SK-N-SH treated with all-trans-retinoic acid at 6 μM for 48 hours (cell line): ENCODE measurements at regions not wholly inside any gene's neighbourhood (a gene's known extent, or its start where the extent isn't known, plus 50 kb on each side); places are given as distances from the start of the nearest gene placed in this dataset.

Experiments
- ATAC-seq: fragments of 200-7000 bp; cut with Tn5 transposase; 3 replicates; pipeline ENCODE4 v1.9.1; 2020; ENCODE audit warnings: mild to moderate bottlenecking, moderate library complexity
- BACH2 ChIP-seq: fragments of 250-450 bp; sonication (Bioruptor Pico); IDR thresholded peaks from 2 replicates; pipeline ENCODE4 v1.9.0; 2021; ENCODE audit warnings: mild to moderate bottlenecking, borderline replicate concordance
- CSDC2 ChIP-seq: fragments of 250-450 bp; sonication (Bioruptor Pico); IDR thresholded peaks from 2 replicates; pipeline ENCODE4 v1.5.0; 2020; ENCODE audit warnings: mild to moderate bottlenecking, moderate library complexity
- ESRRG ChIP-seq: fragments of 250-450 bp; sonication (Bioruptor Pico); IDR thresholded peaks from 2 replicates; pipeline ENCODE4 v1.6.1; 2021; ENCODE audit warnings: mild to moderate bottlenecking
- ISL1 ChIP-seq: fragments of 250-450 bp; sonication (Bioruptor Pico); IDR thresholded peaks from 2 replicates; pipeline ENCODE4 v2.1.2; 2022; ENCODE audit warnings: mild to moderate bottlenecking, moderate library complexity
- PPARA ChIP-seq: fragments of 250-450 bp; sonication (Bioruptor Pico); IDR thresholded peaks from 2 replicates; pipeline ENCODE4 v1.5.0; 2020; ENCODE audit warnings: mild to moderate bottlenecking, borderline replicate concordance
- RARB ChIP-seq: fragments of 250-450 bp; sonication (Bioruptor Pico); IDR thresholded peaks from 2 replicates; pipeline ENCODE4 v1.8.0; 2021; ENCODE audit warnings: mild to moderate bottlenecking, moderate library complexity
- SNAI2 ChIP-seq: fragments of 250-450 bp; sonication (Bioruptor Pico); IDR thresholded peaks from 2 replicates; pipeline ENCODE4 v1.5.0; 2020; ENCODE audit warnings: mild to moderate bottlenecking, moderate library complexity
- TCF4 ChIP-seq: fragments of 250-450 bp; sonication (Bioruptor Pico); IDR thresholded peaks from 2 replicates; pipeline ENCODE4 v1.8.0; 2021; ENCODE audit warnings: mild to moderate bottlenecking, moderate library complexity, borderline replicate concordance
- TOX ChIP-seq: fragments of 250-450 bp; sonication (Bioruptor Pico); IDR thresholded peaks from 2 replicates; pipeline ENCODE4 v1.8.0; 2021; ENCODE audit warnings: mild to moderate bottlenecking, moderate library complexity, borderline replicate concordance
- ZC3H10 ChIP-seq: fragments of 250-450 bp; sonication (Bioruptor Pico); IDR thresholded peaks from 2 replicates; pipeline ENCODE4 v1.5.1; 2021; ENCODE audit warnings: mild to moderate bottlenecking, moderate library complexity
- ZFP3 ChIP-seq: fragments of 250-450 bp; sonication (Bioruptor Pico); IDR thresholded peaks from 2 replicates; pipeline ENCODE4 v1.5.0; 2020; ENCODE audit warnings: mild to moderate bottlenecking, moderate library complexity
- ZFP30 ChIP-seq: fragments of 450-650 bp; formaldehyde crosslinking; IDR thresholded peaks from 2 replicates; pipeline ENCODE4 v1.5.0; 2022; ENCODE audit warnings: mild to moderate bottlenecking, moderate library complexity
- ZNF565 ChIP-seq: fragments of 450-650 bp; formaldehyde crosslinking; conservative IDR thresholded peaks from 2 replicates; pipeline ENCODE4 v1.5.0; 2020; ENCODE audit warnings: low read depth, mild to moderate bottlenecking, moderate library complexity
- ZNF70 ChIP-seq: fragments of 450-650 bp; formaldehyde crosslinking; IDR thresholded peaks from 2 replicates; pipeline ENCODE4 v1.5.0; 2020; ENCODE audit warnings: mild to moderate bottlenecking, moderate library complexity
- TF ChIP-seq, protein P1 (sequence below): fragments of 250-450 bp; sonication (Bioruptor Pico); IDR thresholded peaks from 2 replicates; pipeline ENCODE4 v1.8.0; 2020; ENCODE audit warnings: mild to moderate bottlenecking, moderate library complexity, borderline replicate concordance
- TF ChIP-seq, protein P2 (sequence below): fragments of 250-450 bp; sonication (Bioruptor Pico); IDR thresholded peaks from 2 replicates; pipeline ENCODE4 v1.8.0; 2021; ENCODE audit warnings: low read depth, mild to moderate bottlenecking, moderate library complexity, borderline replicate concordance
- TF ChIP-seq, protein P3 (sequence below): fragments of 250-450 bp; sonication (Bioruptor Pico); IDR thresholded peaks from 2 replicates; pipeline ENCODE4 v1.5.0; 2020; ENCODE audit warnings: mild to moderate bottlenecking, moderate library complexity
- TF ChIP-seq, protein P4 (sequence below): fragments of 250-450 bp; sonication (Bioruptor Pico); IDR thresholded peaks from 2 replicates; pipeline ENCODE4 v1.5.1; 2020; ENCODE audit warnings: low read depth, mild to moderate bottlenecking, moderate library complexity
- TF ChIP-seq, protein P5 (sequence below): fragments of 250-450 bp; sonication (Bioruptor Pico); IDR thresholded peaks from 2 replicates; pipeline ENCODE4 v1.5.1; 2021; ENCODE audit warnings: mild to moderate bottlenecking, moderate library complexity

DNA sequence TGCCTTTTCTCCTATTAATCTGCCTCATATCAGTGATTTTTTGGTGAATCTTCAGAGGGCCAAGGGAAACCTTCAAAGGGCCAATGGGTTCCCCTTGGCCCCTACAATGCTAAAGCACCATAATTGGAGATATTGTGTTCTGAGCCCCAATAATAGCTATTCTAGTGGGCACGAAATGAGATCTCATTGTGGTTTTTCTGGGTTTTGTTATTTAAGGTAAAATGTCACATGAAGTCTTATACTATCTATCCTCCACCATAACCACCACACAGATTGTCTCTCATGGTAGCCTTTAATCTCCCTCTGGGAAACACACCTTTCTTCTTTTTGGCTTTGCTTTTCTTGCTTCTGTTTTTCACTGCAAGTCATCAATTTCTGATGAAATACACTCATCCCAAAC is 152.8 kb downstream of the B3GNT2 start:
- TF ChIP-seq, protein P1, sequence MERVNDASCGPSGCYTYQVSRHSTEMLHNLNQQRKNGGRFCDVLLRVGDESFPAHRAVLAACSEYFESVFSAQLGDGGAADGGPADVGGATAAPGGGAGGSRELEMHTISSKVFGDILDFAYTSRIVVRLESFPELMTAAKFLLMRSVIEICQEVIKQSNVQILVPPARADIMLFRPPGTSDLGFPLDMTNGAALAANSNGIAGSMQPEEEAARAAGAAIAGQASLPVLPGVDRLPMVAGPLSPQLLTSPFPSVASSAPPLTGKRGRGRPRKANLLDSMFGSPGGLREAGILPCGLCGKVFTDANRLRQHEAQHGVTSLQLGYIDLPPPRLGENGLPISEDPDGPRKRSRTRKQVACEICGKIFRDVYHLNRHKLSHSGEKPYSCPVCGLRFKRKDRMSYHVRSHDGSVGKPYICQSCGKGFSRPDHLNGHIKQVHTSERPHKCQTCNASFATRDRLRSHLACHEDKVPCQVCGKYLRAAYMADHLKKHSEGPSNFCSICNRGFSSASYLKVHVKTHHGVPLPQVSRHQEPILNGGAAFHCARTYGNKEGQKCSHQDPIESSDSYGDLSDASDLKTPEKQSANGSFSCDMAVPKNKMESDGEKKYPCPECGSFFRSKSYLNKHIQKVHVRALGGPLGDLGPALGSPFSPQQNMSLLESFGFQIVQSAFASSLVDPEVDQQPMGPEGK (CRISPR knock-in tag), result no peak
- no peak for TF ChIP-seq RARB (CRISPR knock-in tag)
- TF ChIP-seq SNAI2 (CRISPR knock-in tag), result no peak
- no peak for TF ChIP-seq ZNF70 (CRISPR knock-in tag)
- TF ChIP-seq PPARA, result no peak
- no peak for TF ChIP-seq ZNF565
- TF ChIP-seq ISL1 (CRISPR knock-in tag), result no peak
- no peak for TF ChIP-seq ZFP30 (CRISPR knock-in tag)
- TF ChIP-seq, protein P2, sequence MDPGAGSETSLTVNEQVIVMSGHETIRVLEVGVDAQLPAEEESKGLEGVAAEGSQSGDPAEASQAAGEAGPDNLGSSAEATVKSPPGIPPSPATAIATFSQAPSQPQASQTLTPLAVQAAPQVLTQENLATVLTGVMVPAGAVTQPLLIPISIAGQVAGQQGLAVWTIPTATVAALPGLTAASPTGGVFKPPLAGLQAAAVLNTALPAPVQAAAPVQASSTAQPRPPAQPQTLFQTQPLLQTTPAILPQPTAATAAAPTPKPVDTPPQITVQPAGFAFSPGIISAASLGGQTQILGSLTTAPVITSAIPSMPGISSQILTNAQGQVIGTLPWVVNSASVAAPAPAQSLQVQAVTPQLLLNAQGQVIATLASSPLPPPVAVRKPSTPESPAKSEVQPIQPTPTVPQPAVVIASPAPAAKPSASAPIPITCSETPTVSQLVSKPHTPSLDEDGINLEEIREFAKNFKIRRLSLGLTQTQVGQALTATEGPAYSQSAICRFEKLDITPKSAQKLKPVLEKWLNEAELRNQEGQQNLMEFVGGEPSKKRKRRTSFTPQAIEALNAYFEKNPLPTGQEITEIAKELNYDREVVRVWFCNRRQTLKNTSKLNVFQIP (CRISPR knock-in tag), result no peak
- TF ChIP-seq, protein P3, sequence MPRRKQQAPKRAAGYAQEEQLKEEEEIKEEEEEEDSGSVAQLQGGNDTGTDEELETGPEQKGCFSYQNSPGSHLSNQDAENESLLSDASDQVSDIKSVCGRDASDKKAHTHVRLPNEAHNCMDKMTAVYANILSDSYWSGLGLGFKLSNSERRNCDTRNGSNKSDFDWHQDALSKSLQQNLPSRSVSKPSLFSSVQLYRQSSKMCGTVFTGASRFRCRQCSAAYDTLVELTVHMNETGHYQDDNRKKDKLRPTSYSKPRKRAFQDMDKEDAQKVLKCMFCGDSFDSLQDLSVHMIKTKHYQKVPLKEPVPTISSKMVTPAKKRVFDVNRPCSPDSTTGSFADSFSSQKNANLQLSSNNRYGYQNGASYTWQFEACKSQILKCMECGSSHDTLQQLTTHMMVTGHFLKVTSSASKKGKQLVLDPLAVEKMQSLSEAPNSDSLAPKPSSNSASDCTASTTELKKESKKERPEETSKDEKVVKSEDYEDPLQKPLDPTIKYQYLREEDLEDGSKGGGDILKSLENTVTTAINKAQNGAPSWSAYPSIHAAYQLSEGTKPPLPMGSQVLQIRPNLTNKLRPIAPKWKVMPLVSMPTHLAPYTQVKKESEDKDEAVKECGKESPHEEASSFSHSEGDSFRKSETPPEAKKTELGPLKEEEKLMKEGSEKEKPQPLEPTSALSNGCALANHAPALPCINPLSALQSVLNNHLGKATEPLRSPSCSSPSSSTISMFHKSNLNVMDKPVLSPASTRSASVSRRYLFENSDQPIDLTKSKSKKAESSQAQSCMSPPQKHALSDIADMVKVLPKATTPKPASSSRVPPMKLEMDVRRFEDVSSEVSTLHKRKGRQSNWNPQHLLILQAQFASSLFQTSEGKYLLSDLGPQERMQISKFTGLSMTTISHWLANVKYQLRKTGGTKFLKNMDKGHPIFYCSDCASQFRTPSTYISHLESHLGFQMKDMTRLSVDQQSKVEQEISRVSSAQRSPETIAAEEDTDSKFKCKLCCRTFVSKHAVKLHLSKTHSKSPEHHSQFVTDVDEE, result no peak
- no peak for TF ChIP-seq BACH2 (CRISPR knock-in tag)
- TF ChIP-seq ESRRG (CRISPR knock-in tag), result no peak
- TF ChIP-seq TOX (CRISPR knock-in tag), result no peak
- no peak for TF ChIP-seq ZC3H10 (CRISPR knock-in tag)
- no peak for ATAC-seq

DNA sequence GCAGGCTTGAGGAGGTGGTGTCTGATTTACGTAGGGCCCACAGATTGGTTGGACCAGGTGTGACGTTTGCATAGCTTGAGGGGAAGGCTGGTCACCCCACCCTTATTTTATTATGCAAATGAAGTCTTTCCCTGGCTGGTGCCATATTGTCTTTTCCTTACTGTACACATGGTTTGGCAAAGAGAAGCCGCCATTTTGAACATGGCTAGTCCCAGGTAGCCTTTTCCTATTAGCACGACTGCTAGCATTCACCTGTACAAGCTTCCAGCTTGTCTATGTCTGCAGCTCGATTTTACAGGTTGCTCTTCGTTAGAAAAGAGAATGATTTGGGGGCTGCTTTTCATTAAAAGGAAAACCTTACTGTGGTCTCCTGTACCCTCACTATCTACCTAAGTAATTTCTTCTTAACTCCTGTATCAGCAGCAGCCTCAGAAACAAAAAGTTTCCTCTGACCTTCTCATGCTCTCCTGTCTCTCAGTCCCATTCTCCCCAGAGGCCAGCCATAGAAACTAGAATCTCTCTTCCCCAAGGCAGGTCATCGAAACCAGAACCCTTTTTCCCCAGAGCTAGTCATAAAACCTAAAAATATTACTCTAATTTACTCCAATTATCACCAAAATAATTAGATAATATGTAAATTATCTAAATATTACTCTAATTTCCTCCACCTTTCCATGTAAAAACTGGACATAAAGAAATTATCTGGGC is 151.8 kb downstream of the B3GNT2 start:
- TF ChIP-seq, protein P4, sequence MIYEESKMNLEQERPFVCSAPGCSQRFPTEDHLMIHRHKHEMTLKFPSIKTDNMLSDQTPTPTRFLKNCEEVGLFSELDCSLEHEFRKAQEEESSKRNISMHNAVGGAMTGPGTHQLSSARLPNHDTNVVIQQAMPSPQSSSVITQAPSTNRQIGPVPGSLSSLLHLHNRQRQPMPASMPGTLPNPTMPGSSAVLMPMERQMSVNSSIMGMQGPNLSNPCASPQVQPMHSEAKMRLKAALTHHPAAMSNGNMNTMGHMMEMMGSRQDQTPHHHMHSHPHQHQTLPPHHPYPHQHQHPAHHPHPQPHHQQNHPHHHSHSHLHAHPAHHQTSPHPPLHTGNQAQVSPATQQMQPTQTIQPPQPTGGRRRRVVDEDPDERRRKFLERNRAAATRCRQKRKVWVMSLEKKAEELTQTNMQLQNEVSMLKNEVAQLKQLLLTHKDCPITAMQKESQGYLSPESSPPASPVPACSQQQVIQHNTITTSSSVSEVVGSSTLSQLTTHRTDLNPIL (CRISPR knock-in tag), result no peak
- no peak for TF ChIP-seq CSDC2 (CRISPR knock-in tag)
- TF ChIP-seq SNAI2 (CRISPR knock-in tag), result no peak
- TF ChIP-seq, protein P3, result no peak
- no peak for TF ChIP-seq ZNF70 (CRISPR knock-in tag)
- no peak for TF ChIP-seq ZC3H10 (CRISPR knock-in tag)
- TF ChIP-seq ZFP3, result no peak
- no peak for TF ChIP-seq ZFP30 (CRISPR knock-in tag)
- no peak for TF ChIP-seq TCF4 (CRISPR knock-in tag)
- TF ChIP-seq, protein P5, sequence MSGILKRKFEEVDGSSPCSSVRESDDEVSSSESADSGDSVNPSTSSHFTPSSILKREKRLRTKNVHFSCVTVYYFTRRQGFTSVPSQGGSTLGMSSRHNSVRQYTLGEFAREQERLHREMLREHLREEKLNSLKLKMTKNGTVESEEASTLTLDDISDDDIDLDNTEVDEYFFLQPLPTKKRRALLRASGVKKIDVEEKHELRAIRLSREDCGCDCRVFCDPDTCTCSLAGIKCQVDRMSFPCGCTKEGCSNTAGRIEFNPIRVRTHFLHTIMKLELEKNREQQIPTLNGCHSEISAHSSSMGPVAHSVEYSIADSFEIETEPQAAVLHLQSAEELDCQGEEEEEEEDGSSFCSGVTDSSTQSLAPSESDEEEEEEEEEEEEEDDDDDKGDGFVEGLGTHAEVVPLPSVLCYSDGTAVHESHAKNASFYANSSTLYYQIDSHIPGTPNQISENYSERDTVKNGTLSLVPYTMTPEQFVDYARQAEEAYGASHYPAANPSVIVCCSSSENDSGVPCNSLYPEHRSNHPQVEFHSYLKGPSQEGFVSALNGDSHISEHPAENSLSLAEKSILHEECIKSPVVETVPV (CRISPR knock-in tag), result no peak
- ATAC-seq, result no peak
